ENCODE measurements at regions not wholly inside any gene's neighbourhood (a gene's known extent, or its start where the extent isn't known, plus 50 kb on each side); places are given as distances from the start of the nearest gene placed in this dataset.

GRCh38 chr12:58285551-58285950, 344.2 kb downstream of the ATP23 start:
- Histone ChIP-seq H3K4me2 (no peak overlapping the region), H2AFZ (ENCODE audit: low read depth) (no peak overlapping the region), H3K27me3 (ENCODE audit: insufficient read depth) (peaks cover 20% of the 10 kb centered on the region), H3K79me2 (ENCODE audit: insufficient read depth) (no peaks in the 10 kb centered on the region), H3K4me1 (ENCODE audit: control insufficient read depth in 1 of 2, insufficient read depth in 2 of 2, low read depth in 1 of 2, low read length in 1 of 2) (no peaks in the 10 kb centered on the region), H4K20me1 (ENCODE audit: insufficient read depth) (no peaks in the 10 kb centered on the region), H3K4me3 (ENCODE audit: low read depth in 2 of 2, low read length in 1 of 2) (no peak overlapping the region), H3K9me2 (no peaks in the 10 kb centered on the region), H3K9ac (no peak overlapping the region), H3K27ac (ENCODE audit: low read depth in 2 of 2, low read length in 1 of 2) (no peak overlapping the region), H3K36me3 (replicated peaks in 1 of 2; ENCODE audit: control insufficient read depth in 1 of 2, insufficient read depth in 2 of 2, low read length in 1 of 2) (no peaks in the 10 kb centered on the region), H3K9me3 (no peaks in the 10 kb centered on the region), H3F3A (replicated peaks; ENCODE audit: insufficient read depth) (no peaks in the 10 kb centered on the region)
- TF ChIP-seq TEAD4 (IDR thresholded peaks at IDR 0.05; ENCODE audit: borderline replicate concordance, insufficient read depth): no peak
- no peak for DNase-seq
- 0% methylated on average over 5 of the region's 5 CpGs for WGBS (ENCODE audit: low lambda C conversion rate)
- POLR2A ChIA-PET: no interaction called here
- CTCF ChIA-PET: no interaction called here

- no peaks in the 10 kb centered on the region for H3K9me3 ChIP-seq
- H3F3A ChIP-seq (replicated peaks; ENCODE audit: insufficient read depth): no peaks in the 10 kb centered on the region
- no peak overlapping the region for H3K4me2 ChIP-seq
- H4K20me1 ChIP-seq (ENCODE audit: insufficient read depth): no peaks in the 10 kb centered on the region
- DNase-seq: no peak
- no peak overlapping the region for H3K9ac ChIP-seq
- peaks cover 20% of the 10 kb centered on the region for H3K27me3 ChIP-seq (ENCODE audit: insufficient read depth)
- H3K27ac ChIP-seq (ENCODE audit: low read depth in 2 of 2, low read length in 1 of 2): no peak overlapping the region
- no peaks in the 10 kb centered on the region for H3K36me3 ChIP-seq (replicated peaks in 1 of 2; ENCODE audit: control insufficient read depth in 1 of 2, insufficient read depth in 2 of 2, low read length in 1 of 2)
- TF ChIP-seq CHD2 (IDR thresholded peaks at IDR 0.05; ENCODE audit: low read length, partially characterized antibody) (no peak), JUND (IDR thresholded peaks at IDR 0.05) (no peak), EZH2phosphoT487 (IDR thresholded peaks at IDR 0.05; ENCODE audit: borderline replicate concordance, low read depth) (no peak), RXRA (IDR thresholded peaks at IDR 0.05; ENCODE audit: borderline replicate concordance, low read depth) (no peak), IRF3 (IDR thresholded peaks at IDR 0.05; ENCODE audit: low read depth, low read length) (no peak), NFIC (IDR thresholded peaks at IDR 0.05; ENCODE audit: borderline replicate concordance) (no peak), PBX3 (IDR thresholded peaks at IDR 0.05) (no peak), FOSL2 (IDR thresholded peaks at IDR 0.05; ENCODE audit: borderline replicate concordance, low read depth) (no peak), RCOR1 (IDR thresholded peaks at IDR 0.05; ENCODE audit: low read length) (no peak), MEF2A (IDR thresholded peaks at IDR 0.05; ENCODE audit: borderline replicate concordance, low read depth) (no peak), GABPA (IDR thresholded peaks at IDR 0.05; ENCODE audit: low read depth) (no peak), MXI1 (IDR thresholded peaks at IDR 0.05; ENCODE audit: low read depth, low read length) (no peak)
- no peak overlapping the region for H3K4me3 ChIP-seq (ENCODE audit: low read depth in 2 of 2, low read length in 1 of 2)
- CTCF ChIA-PET: interaction anchor here (0.6 kb wide), 1 partner anchor 235 kb away, joined by 3 read pairs; no protein-coding TSS in a partner anchor
- no peaks in the 10 kb centered on the region for H3K9me2 ChIP-seq
- no peaks in the 10 kb centered on the region for H3K79me2 ChIP-seq (ENCODE audit: insufficient read depth)
- POLR2A ChIA-PET: no interaction called here
- no peak overlapping the region for H2AFZ ChIP-seq (ENCODE audit: low read depth)
- H3K4me1 ChIP-seq (ENCODE audit: control insufficient read depth in 1 of 2, insufficient read depth in 2 of 2, low read depth in 1 of 2, low read length in 1 of 2): no peaks in the 10 kb centered on the region
Observed at GRCh38 chr12:58286353-58286752, 345.0 kb downstream of the ATP23 start.
